DND-41 (cell line): ENCODE measurements at regions not wholly inside any gene's neighbourhood (a gene's known extent, or its start where the extent isn't known, plus 50 kb on each side); places are given as distances from the start of the nearest gene placed in this dataset.

Experiments used
- ATAC-seq: fragments of 200-7000 bp; cut with Tn5 transposase; 3 replicates; pipeline ENCODE4 v1.9.1; 2021; ENCODE audit warnings: low read depth; ENCODE audit not compliant: insufficient read depth
- DNase-seq: peaks from one replicate; pipeline ENCODE4 v3.0.0-alpha.2; 2020
- H2AFZ ChIP-seq: 2 replicates; pipeline ENCODE4 v1.6.0; 2012; ENCODE audit warnings: low read depth, low read length
- H3K27ac ChIP-seq: 2 replicates; pipeline ENCODE4 v1.5.1; 2012; ENCODE audit warnings: low read length, inconsistent platforms
- H3K27me3 ChIP-seq: fragments of 200-600 bp; sonication (generic); 2 replicates; pipeline ENCODE4 v1.6.0; 2012; ENCODE audit warnings: low read length, mild to moderate bottlenecking, inconsistent platforms; ENCODE audit not compliant: insufficient read depth, poor library complexity
- H3K36me3 ChIP-seq: 2 replicates; pipeline ENCODE4 v1.5.1; 2012; ENCODE audit warnings: low read length, inconsistent platforms; ENCODE audit not compliant: insufficient read depth
- H3K4me1 ChIP-seq: 2 replicates; pipeline ENCODE4 v1.5.1; 2012; ENCODE audit warnings: mild to moderate bottlenecking, low read length; ENCODE audit not compliant: insufficient read depth
- H3K4me2 ChIP-seq: 2 replicates; pipeline ENCODE4 v1.6.0; 2012; ENCODE audit warnings: mild to moderate bottlenecking, moderate library complexity, low read length, inconsistent platforms; ENCODE audit not compliant: insufficient read depth
- H3K4me3 ChIP-seq, 2 experiments: fragments of 200-600 bp in 1 of 2; shearing (Covaris generic) in 1 of 2; 2 replicates each; pipeline ENCODE4 v1.5.1; 2012 to 2016; ENCODE audit warnings: inconsistent platforms in 2 of 2, low read length in 2 of 2, mild to moderate bottlenecking in 2 of 2, low read depth in 1 of 2, moderate library complexity in 1 of 2
- H3K79me2 ChIP-seq: 2 replicates; pipeline ENCODE4 v1.6.0; 2012; ENCODE audit warnings: low read length, inconsistent platforms; ENCODE audit not compliant: insufficient read depth
- H3K9ac ChIP-seq: 2 replicates; pipeline ENCODE4 v1.6.0; 2012; ENCODE audit warnings: low read depth, mild to moderate bottlenecking, inconsistent platforms, low read length, moderate library complexity
- H3K9me3 ChIP-seq: 2 replicates; pipeline ENCODE4 v1.5.1; 2012; ENCODE audit warnings: low read length, moderate library complexity, mild to moderate bottlenecking, inconsistent platforms; ENCODE audit not compliant: insufficient read depth, severe bottlenecking
- H4K20me1 ChIP-seq: 2 replicates; pipeline ENCODE4 v1.6.0; 2012; ENCODE audit warnings: low read length; ENCODE audit not compliant: insufficient read depth
- CTCF ChIP-seq: IDR thresholded peaks from 2 replicates; pipeline ENCODE4 v1.5.1; 2012; ENCODE audit warnings: borderline replicate concordance, low read length, moderate library complexity, mild to moderate bottlenecking; ENCODE audit not compliant: poor library complexity, severe bottlenecking; ENCODE audit errors: extremely low read depth
- EZH2 ChIP-seq: IDR thresholded peaks from 3 replicates; pipeline ENCODE4 v1.6.1; 2012; ENCODE audit warnings: borderline replicate concordance, low read depth, mild to moderate bottlenecking, moderate library complexity, low read length, inconsistent platforms; ENCODE audit not compliant: severe bottlenecking

DNA sequence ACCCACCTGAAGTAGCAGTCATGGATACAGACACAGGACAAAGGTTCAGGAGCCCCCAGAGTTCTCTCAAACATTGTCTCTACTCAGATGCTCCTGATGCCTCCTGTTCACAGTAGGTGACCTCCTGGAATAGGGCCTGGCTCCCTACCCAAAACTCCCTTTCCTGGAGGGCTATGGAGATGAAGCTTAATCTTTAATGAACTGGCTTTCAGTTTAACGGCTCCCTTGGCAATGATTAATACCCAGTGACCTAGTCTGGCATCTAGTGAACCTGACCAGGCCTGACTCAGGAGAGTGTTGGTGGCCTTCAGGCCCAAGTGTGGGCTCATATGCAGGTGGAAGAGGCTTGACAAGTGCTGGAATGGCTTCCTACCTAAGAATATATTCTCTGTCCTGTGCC is 65.2 kb upstream of the TRABD2B start:
- Histone ChIP-seq H3K27me3 (peaks cover 2% of the 10 kb centered on the region), H2AFZ (no peak overlapping the region), H3K79me2 (no peaks in the 10 kb centered on the region), H3K4me1 (no peaks in the 10 kb centered on the region), H4K20me1 (no peaks in the 10 kb centered on the region; the same call in 1 of the 2 replicates), H3K27ac (no peak overlapping the region), H3K9ac (no peak overlapping the region), H3K4me3 (no peak overlapping the region), H3K36me3 (no peaks in the 10 kb centered on the region), H3K4me2 (no peak overlapping the region), H3K9me3 (no peaks in the 10 kb centered on the region)
- DNase-seq: no peak
- TF ChIP-seq CTCF: no peak
- TF ChIP-seq EZH2: no peak
- no peak for ATAC-seq

DNA sequence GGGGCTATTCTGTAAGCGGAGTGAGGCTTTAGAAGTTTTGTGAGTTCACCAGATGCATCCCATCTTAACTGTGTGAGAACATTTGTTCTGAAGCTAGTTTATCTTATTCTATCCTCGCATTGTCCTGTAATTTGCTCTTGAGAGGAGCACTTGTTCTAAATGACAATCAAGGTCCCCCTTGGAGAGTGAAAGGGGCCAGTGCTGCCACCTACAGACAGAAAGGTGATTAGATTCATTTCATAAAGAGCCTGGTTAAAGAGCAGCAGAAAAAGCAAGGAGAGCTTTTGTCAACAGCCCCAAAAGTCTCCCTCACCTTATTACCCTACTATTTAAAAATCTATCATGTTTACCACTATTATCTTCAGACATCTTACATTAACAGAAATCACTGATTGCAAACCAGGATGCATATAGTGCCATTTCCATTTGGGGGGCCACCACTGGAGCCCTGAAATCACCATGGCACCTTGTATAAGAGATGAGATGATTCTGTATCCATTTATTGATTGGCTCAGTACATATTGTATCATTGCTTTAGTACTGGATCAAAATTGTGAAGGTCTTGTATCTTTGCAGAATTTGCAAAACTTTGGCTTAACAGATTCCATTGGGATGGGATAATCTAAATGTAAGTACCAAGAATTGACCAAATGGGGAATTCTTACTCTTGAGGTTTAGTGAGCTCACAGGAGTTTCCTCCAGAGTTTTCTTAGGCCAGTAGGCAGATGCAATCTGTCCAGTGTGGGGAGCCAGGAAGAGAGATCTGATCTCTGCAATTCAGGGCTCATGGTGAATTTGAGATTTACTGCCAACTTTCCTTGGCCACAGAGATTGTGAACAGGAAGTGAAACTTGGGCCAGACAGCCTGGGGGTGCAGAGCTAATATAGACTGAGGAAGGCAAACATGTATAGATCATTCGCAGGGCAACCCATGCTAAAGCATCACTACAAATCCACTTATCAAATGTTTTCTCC is 64.3 kb upstream of the TRABD2B start:
- no peaks in the 10 kb centered on the region for H3K79me2 ChIP-seq
- DNase-seq: peak; percentile 36
- H3K9ac ChIP-seq: no peak overlapping the region
- H3K36me3 ChIP-seq: no peaks in the 10 kb centered on the region
- H3K4me1 ChIP-seq: no peaks in the 10 kb centered on the region
- H3K27ac ChIP-seq: no peak overlapping the region
- H4K20me1 ChIP-seq: no peaks in the 10 kb centered on the region; the same call in 1 of the 2 replicates
- no peak overlapping the region for H2AFZ ChIP-seq
- H3K9me3 ChIP-seq: no peaks in the 10 kb centered on the region
- H3K4me2 ChIP-seq: no peak overlapping the region
- ATAC-seq: peak; percentile 48; the same call in 1 of the 3 replicates
- H3K27me3 ChIP-seq: peaks cover 2% of the 10 kb centered on the region
- peak; percentile 59 for TF ChIP-seq CTCF
- TF ChIP-seq EZH2: no peak
- H3K4me3 ChIP-seq: no peak overlapping the region

DNA sequence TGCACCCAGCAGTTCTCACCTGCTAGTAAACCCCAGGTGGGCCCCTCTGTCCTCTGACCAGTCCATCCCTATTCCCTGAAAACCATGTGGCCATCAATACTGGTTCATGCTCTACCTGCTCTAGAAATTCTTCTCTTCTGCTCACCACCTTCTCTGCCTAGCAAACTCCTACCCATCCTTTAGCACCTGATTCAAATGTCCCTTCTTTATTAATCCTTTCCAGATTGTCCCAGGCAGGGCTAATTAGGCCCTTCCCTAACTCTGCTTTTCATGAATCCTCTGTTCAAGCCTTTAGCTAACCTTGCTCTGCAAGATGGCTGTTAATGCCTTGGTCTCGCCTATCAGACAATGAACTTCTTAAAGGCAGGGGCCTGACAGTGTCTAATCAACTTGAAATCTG is 62.1 kb upstream of the TRABD2B start:
- DNase-seq (no peak), ATAC-seq (no peak)
- H2AFZ ChIP-seq: no peak overlapping the region
- no peaks in the 10 kb centered on the region for H3K36me3 ChIP-seq
- no peaks in the 10 kb centered on the region for H3K9me3 ChIP-seq
- no peak for TF ChIP-seq EZH2
- TF ChIP-seq CTCF: no peak
- no peak overlapping the region for H3K9ac ChIP-seq
- H3K4me2 ChIP-seq: no peak overlapping the region
- H3K4me1 ChIP-seq: no peaks in the 10 kb centered on the region
- H3K79me2 ChIP-seq: no peaks in the 10 kb centered on the region
- no peaks in the 10 kb centered on the region; the same call in 1 of the 2 replicates for H4K20me1 ChIP-seq
- peaks cover 2% of the 10 kb centered on the region for H3K27me3 ChIP-seq
- no peak overlapping the region for H3K27ac ChIP-seq
- H3K4me3 ChIP-seq: no peak overlapping the region
